ENCODE measurements at regions not wholly inside any gene's neighbourhood (a gene's known extent, or its start where the extent isn't known, plus 50 kb on each side); places are given as distances from the start of the nearest gene placed in this dataset.

DNA sequence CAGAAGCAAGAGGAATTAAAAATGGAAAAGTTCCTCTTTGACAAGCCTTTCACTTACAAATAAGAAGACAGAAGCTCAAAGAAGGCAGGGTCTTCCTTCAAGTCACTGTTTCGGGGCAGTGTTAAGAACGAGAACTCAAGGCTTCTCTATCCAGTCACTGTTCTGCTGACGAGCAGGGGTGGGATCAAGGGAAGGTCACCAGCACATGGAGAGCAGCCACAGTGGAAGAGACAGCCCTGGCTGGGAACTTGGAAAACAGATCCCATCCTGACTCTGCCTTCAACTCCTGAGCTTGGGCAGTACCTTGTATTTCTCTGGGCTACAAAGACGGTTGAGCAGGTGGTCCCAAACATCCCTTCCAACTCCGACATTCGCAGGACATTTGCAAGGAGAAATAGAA lies 111.5 kb upstream of the LPP start (continued):
- TF ChIP-seq, protein P1, sequence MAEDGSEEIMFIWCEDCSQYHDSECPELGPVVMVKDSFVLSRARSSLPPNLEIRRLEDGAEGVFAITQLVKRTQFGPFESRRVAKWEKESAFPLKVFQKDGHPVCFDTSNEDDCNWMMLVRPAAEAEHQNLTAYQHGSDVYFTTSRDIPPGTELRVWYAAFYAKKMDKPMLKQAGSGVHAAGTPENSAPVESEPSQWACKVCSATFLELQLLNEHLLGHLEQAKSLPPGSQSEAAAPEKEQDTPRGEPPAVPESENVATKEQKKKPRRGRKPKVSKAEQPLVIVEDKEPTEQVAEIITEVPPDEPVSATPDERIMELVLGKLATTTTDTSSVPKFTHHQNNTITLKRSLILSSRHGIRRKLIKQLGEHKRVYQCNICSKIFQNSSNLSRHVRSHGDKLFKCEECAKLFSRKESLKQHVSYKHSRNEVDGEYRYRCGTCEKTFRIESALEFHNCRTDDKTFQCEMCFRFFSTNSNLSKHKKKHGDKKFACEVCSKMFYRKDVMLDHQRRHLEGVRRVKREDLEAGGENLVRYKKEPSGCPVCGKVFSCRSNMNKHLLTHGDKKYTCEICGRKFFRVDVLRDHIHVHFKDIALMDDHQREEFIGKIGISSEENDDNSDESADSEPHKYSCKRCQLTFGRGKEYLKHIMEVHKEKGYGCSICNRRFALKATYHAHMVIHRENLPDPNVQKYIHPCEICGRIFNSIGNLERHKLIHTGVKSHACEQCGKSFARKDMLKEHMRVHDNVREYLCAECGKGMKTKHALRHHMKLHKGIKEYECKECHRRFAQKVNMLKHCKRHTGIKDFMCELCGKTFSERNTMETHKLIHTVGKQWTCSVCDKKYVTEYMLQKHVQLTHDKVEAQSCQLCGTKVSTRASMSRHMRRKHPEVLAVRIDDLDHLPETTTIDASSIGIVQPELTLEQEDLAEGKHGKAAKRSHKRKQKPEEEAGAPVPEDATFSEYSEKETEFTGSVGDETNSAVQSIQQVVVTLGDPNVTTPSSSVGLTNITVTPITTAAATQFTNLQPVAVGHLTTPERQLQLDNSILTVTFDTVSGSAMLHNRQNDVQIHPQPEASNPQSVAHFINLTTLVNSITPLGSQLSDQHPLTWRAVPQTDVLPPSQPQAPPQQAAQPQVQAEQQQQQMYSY (CRISPR knock-in tag; IDR thresholded peaks at IDR 0.05), result no peak
- TF ChIP-seq, protein P2, sequence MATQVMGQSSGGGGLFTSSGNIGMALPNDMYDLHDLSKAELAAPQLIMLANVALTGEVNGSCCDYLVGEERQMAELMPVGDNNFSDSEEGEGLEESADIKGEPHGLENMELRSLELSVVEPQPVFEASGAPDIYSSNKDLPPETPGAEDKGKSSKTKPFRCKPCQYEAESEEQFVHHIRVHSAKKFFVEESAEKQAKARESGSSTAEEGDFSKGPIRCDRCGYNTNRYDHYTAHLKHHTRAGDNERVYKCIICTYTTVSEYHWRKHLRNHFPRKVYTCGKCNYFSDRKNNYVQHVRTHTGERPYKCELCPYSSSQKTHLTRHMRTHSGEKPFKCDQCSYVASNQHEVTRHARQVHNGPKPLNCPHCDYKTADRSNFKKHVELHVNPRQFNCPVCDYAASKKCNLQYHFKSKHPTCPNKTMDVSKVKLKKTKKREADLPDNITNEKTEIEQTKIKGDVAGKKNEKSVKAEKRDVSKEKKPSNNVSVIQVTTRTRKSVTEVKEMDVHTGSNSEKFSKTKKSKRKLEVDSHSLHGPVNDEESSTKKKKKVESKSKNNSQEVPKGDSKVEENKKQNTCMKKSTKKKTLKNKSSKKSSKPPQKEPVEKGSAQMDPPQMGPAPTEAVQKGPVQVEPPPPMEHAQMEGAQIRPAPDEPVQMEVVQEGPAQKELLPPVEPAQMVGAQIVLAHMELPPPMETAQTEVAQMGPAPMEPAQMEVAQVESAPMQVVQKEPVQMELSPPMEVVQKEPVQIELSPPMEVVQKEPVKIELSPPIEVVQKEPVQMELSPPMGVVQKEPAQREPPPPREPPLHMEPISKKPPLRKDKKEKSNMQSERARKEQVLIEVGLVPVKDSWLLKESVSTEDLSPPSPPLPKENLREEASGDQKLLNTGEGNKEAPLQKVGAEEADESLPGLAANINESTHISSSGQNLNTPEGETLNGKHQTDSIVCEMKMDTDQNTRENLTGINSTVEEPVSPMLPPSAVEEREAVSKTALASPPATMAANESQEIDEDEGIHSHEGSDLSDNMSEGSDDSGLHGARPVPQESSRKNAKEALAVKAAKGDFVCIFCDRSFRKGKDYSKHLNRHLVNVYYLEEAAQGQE (IDR thresholded peaks at IDR 0.05; ENCODE audit: low read depth, low read length), result no peak
- no peak for TF ChIP-seq JUNB (IDR thresholded peaks at IDR 0.05)

DNA sequence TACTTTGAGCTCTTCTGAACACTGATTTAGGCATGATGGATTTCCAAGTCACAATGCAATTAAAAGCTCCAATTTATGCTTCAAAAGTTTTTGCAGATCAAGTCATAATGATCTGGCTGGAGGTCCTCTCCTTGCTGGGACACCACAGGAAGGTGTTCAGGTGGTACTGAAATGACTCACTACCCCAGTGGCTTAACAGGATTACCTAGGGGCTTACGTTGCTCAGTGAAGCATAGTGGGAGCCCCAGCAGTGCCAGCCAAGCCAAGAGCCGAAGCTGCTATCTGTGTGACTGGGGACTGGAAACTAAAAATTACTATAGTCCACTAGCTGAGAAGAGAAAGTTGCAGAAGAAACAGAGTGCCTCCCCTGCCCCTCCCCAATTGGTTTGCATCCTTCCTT lies 110.1 kb upstream of the LPP start:
- POLR2A ChIA-PET, result no interaction called here
- no peak for ATAC-seq
- no peaks in the 10 kb centered on the region for H3K9me3 ChIP-seq (replicated peaks; ENCODE audit: control insufficient read depth, insufficient read depth, low read length)
- H3K4me2 ChIP-seq (ENCODE audit: control insufficient read depth, insufficient read depth), result no peak overlapping the region
- H4K20me1 ChIP-seq (ENCODE audit: control insufficient read depth, insufficient read depth), result no peaks in the 10 kb centered on the region
- TF ChIP-seq SIX5 (IDR thresholded peaks at IDR 0.05; ENCODE audit: low read depth, low read length, severe bottlenecking) (no peak), RCOR1 (conservative IDR thresholded peaks at IDR 0.05; ENCODE audit: low read depth, low read length) (no peak), IRF4 (IDR thresholded peaks at IDR 0.05; ENCODE audit: low read depth, low read length) (no peak), NFIC (IDR thresholded peaks at IDR 0.05; ENCODE audit: low read depth, low read length) (no peak)
- TF ChIP-seq, protein P3, sequence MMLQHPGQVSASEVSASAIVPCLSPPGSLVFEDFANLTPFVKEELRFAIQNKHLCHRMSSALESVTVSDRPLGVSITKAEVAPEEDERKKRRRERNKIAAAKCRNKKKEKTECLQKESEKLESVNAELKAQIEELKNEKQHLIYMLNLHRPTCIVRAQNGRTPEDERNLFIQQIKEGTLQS (IDR thresholded peaks at IDR 0.05; ENCODE audit: borderline replicate concordance, extremely low read depth, low read depth, low read length), result no peak
- H2AFZ ChIP-seq (ENCODE audit: control insufficient read depth, low read depth, low read length), result no peak overlapping the region
- WGBS (ENCODE audit: insufficient coverage, insufficient replicate concordance, low lambda C conversion rate, missing lambda C conversion rate), result 0% methylated on average over 2 of the region's 2 CpGs
- H3K79me2 ChIP-seq (ENCODE audit: control insufficient read depth, insufficient read depth, low read length), result no peaks in the 10 kb centered on the region
- no peak overlapping the region for H3K27ac ChIP-seq (ENCODE audit: control insufficient read depth, insufficient read depth)
- FAIRE-seq, result no peak
- RAD21 ChIA-PET (ENCODE audit: unreplicated experiment), result no interaction called here
- H3K36me3 ChIP-seq (ENCODE audit: control insufficient read depth in 2 of 2, insufficient read depth in 2 of 2, low read length in 1 of 2), result no peaks in the 10 kb centered on the region
- SMC1A ChIA-PET (ENCODE audit: uncharacterized antibody, unreplicated experiment), result no interaction called here
- no TSS peak for BruUV-seq (replicated peaks)
- H3K4me3 ChIP-seq, result no peak overlapping the region
- in situ Hi-C loops (cut with MboI), result no loop called here
- intact Hi-C loops (cut with micrococcal nuclease; ENCODE audit: unreplicated experiment), result no loop called here
- H3K9ac ChIP-seq (ENCODE audit: control insufficient read depth, insufficient read depth, low read length), result no peak overlapping the region
- DNase-seq (ENCODE audit: low read depth, low spot score), result no peak
- no peaks in the 10 kb centered on the region for H3K4me1 ChIP-seq (ENCODE audit: control insufficient read depth, insufficient read depth, low read length)
- H3K27me3 ChIP-seq (replicated peaks in 1 of 2; ENCODE audit: control insufficient read depth in 2 of 2, insufficient read depth in 2 of 2, low read length in 1 of 2), result peaks cover 1 to 3% of the 10 kb centered on the region in 2 experiments; a peak in 3 of 4 replicates
- CTCF ChIA-PET, result interaction anchor here (0.7 kb wide), 1 partner anchor 16 kb away, joined by 3 read pairs; no protein-coding TSS in a partner anchor
